Endothelial cell of umbilical vein (primary cell): ENCODE measurements at regions not wholly inside any gene's neighbourhood (a gene's known extent, or its start where the extent isn't known, plus 50 kb on each side); places are given as distances from the start of the nearest gene placed in this dataset.

Experiments
- BruUV-seq: library from RNA; stranded (reverse); fragments of 400-500 nt; replicated peaks from 2 replicates; lab custom pipeline; 2021; lab: Mats Ljungman, UMichigan
- CTCF ChIA-PET: fragments of 300-600, 350-600 bp; sonication (Branson Sonifier 250); formaldehyde crosslinking; loops from one replicate; lab custom pipeline; 2021; ENCODE audit warnings: antibody characterized with exemption, inconsistent platforms; lab: Charles Lee
- POLR2A ChIA-PET: fragments of 300-600, 350-600 bp; sonication (Branson Sonifier 250); formaldehyde crosslinking; loops from one replicate; lab custom pipeline; 2021; ENCODE audit warnings: antibody characterized with exemption, inconsistent platforms; lab: Charles Lee
- DNase-seq: peaks from one replicate; pipeline ENCODE4 v3.0.0-alpha.2; 2011; ENCODE audit warnings: low read depth, low spot score
- FAIRE-seq: peaks from 2 replicates; lab custom pipeline; 2011; peaks lifted over from hg19 to GRCh38; lab: Jason Lieb, UNC
- H2AFZ ChIP-seq: 2 replicates; pipeline ENCODE4 v1.6.0; 2012; ENCODE audit warnings: low read depth, low read length, control low read depth, inconsistent platforms
- H3K27ac ChIP-seq: 2 replicates; pipeline ENCODE4 v1.5.1; 2011; ENCODE audit warnings: low read depth, mild to moderate bottlenecking, control low read depth, low read length, moderate library complexity; ENCODE audit not compliant: insufficient read depth
- H3K27me3 ChIP-seq, 2 experiments: 2 replicates each; pipeline versions ENCODE4 v1.6.0 to v1.6.1; 2011; ENCODE audit warnings: low read length in 2 of 2, mixed read lengths in 1 of 2; ENCODE audit not compliant: control insufficient read depth in 2 of 2, insufficient read depth in 2 of 2
- H3K36me3 ChIP-seq, 2 experiments: 2 replicates in 1 of 2; 3 replicates in 1 of 2; pipeline ENCODE4 v1.5.1; 2011; ENCODE audit warnings: low read length in 2 of 2, mild to moderate bottlenecking in 1 of 2, moderate library complexity in 1 of 2; ENCODE audit not compliant: control insufficient read depth in 2 of 2, insufficient read depth in 2 of 2; ENCODE audit errors: extremely low read depth in 1 of 2
- H3K4me1 ChIP-seq: 3 replicates; pipeline ENCODE4 v1.5.1; 2011; ENCODE audit warnings: mild to moderate bottlenecking, low read length; ENCODE audit not compliant: control insufficient read depth, insufficient read depth; ENCODE audit errors: extremely low read depth
- H3K4me2 ChIP-seq: 2 replicates; pipeline ENCODE4 v1.6.1; 2011; ENCODE audit warnings: low read length, control low read depth, mixed read lengths; ENCODE audit not compliant: insufficient read depth
- H3K4me3 ChIP-seq, 3 experiments: fragments of 200-600 bp in 1 of 3; sonication (generic), shearing (Covaris generic) in 1 of 3; replicated peaks in 1 of 3; 2 replicates each; pipeline ENCODE4 v1.5.1; 2011 to 2016; ENCODE audit warnings: control low read depth in 3 of 3, low read length in 3 of 3, mild to moderate bottlenecking in 2 of 3, inconsistent platforms in 1 of 3, low read depth in 1 of 3, moderate library complexity in 1 of 3; ENCODE audit not compliant: insufficient read depth in 1 of 3
- H3K79me2 ChIP-seq: 2 replicates; pipeline ENCODE4 v1.6.0; 2012; ENCODE audit warnings: low read length, inconsistent platforms; ENCODE audit not compliant: control insufficient read depth, insufficient read depth
- H3K9ac ChIP-seq: replicated peaks from 2 replicates; pipeline ENCODE3; 2011; ENCODE audit warnings: low read length, control low read depth; ENCODE audit not compliant: insufficient read depth; ENCODE audit errors: extremely low read depth
- H3K9me1 ChIP-seq: replicated peaks from 3 replicates; pipeline ENCODE4 v1.6.0; 2011; ENCODE audit warnings: mild to moderate bottlenecking, low read length; ENCODE audit not compliant: control insufficient read depth, insufficient read depth; ENCODE audit errors: extremely low read depth
- H3K9me3 ChIP-seq: replicated peaks from 2 replicates; pipeline ENCODE4 v1.5.1; 2012; ENCODE audit warnings: low read length, inconsistent platforms; ENCODE audit not compliant: control insufficient read depth, insufficient read depth
- H4K20me1 ChIP-seq: replicated peaks from 2 replicates; pipeline ENCODE3; 2011; ENCODE audit warnings: mild to moderate bottlenecking, low read length; ENCODE audit not compliant: control insufficient read depth, insufficient read depth; ENCODE audit errors: extremely low read depth
- CTCF ChIP-seq, 2 donors: IDR thresholded peaks; 1 replicate in 1 of 2; 2 replicates in 1 of 2; pipeline ENCODE4 v1.5.1; 2011; ENCODE audit warnings: low read length in 2 of 2, mild to moderate bottlenecking in 2 of 2, moderate library complexity in 2 of 2, control low read depth in 1 of 2, inconsistent platforms in 1 of 2, low read depth in 1 of 2; ENCODE audit not compliant: insufficient read depth in 1 of 2; ENCODE audit errors: extremely low read depth in 1 of 2
- EZH2 ChIP-seq: IDR thresholded peaks from 2 replicates; pipeline ENCODE4 v1.6.1; 2012; ENCODE audit warnings: borderline replicate concordance, low read depth, mild to moderate bottlenecking, moderate library complexity, low read length, inconsistent platforms; ENCODE audit not compliant: severe bottlenecking
- FOS ChIP-seq: IDR thresholded peaks from 2 replicates; pipeline ENCODE4 v1.6.1; 2011; ENCODE audit warnings: mild to moderate bottlenecking, low read length, moderate library complexity, borderline replicate concordance; ENCODE audit not compliant: insufficient read depth
- GATA2 ChIP-seq: IDR thresholded peaks from 2 replicates; pipeline ENCODE4 v1.7.0; 2011; ENCODE audit warnings: low read depth, mild to moderate bottlenecking, moderate library complexity, mixed read lengths, low read length; ENCODE audit not compliant: insufficient read length, insufficient read depth
- JUN ChIP-seq: IDR thresholded peaks from 2 replicates; pipeline ENCODE4 v1.6.1; 2011; ENCODE audit warnings: borderline replicate concordance, low read depth; ENCODE audit not compliant: insufficient read length, insufficient read depth
- MAX ChIP-seq: IDR thresholded peaks from 2 replicates; pipeline ENCODE4 v1.6.1; 2011; ENCODE audit not compliant: insufficient read depth, insufficient read length
- MYC ChIP-seq: IDR thresholded peaks from one replicate; pipeline ENCODE4 v1.6.1; 2011; ENCODE audit warnings: mild to moderate bottlenecking, low read depth, low read length
- POLR2A ChIP-seq: IDR thresholded peaks from 2 replicates; pipeline ENCODE4 v1.6.1; 2012; ENCODE audit warnings: low read depth, mild to moderate bottlenecking, control low read depth, low read length
- POLR2AphosphoS5 ChIP-seq: IDR thresholded peaks from 2 replicates; pipeline ENCODE4 v1.6.1; 2012; ENCODE audit warnings: low read depth, mild to moderate bottlenecking, control low read depth, low read length, moderate library complexity; ENCODE audit not compliant: insufficient read depth
- dilution Hi-C: fragments of 300-500 bp; cut with MboI; formaldehyde crosslinking; loops from one replicate; pipeline ENCODE4 v1.15.0; 2019; ENCODE audit warnings: low sequenced_read_pairs; ENCODE audit not compliant: extremely low pct_ligation_motif_present
- intact Hi-C: fragments of 100-400 bp; cut with micrococcal nuclease; formaldehyde crosslinking; loops from one replicate; pipeline ENCODE4 v1.10.0; 2022

GRCh38 chr5:133741818-133742355 is 129.5 kb upstream of the FSTL4 start:
- ChIA-PET POLR2A (no interaction called here), CTCF (interaction anchor here (1.1 to 1.3 kb wide), 3 partner anchors 11 to 318 kb away, joined by 3 to 4 read pairs (median 4); no protein-coding TSS in a partner anchor)
- BruUV-seq, result no TSS peak
- TF ChIP-seq EZH2 (no peak), JUN (no peak), CTCF (IDR thresholded peaks at IDR 0.05; ENCODE audit: extremely low read depth in 1 of 2, insufficient read depth in 1 of 2, low read depth in 1 of 2, low read length in 2 of 2) (no peak), GATA2 (no peak), FOS (no peak), MAX (no peak), POLR2AphosphoS5 (no peak), POLR2A (no peak), MYC (no peak)
- Histone ChIP-seq H4K20me1 (no peaks in the 10 kb centered on the region), H3K9me1 (no peaks in the 10 kb centered on the region), H3K36me3 (no peaks in the 10 kb centered on the region), H3K4me2 (no peak overlapping the region), H3K27ac (no peak overlapping the region), H2AFZ (no peak overlapping the region), H3K27me3 (no peaks in the 10 kb centered on the region), H3K4me1 (peaks cover 3% of the 10 kb centered on the region), H3K9me3 (no peaks in the 10 kb centered on the region), H3K4me3 (no peak overlapping the region), H3K79me2 (no peaks in the 10 kb centered on the region), H3K9ac (no peak overlapping the region)
- DNase-seq (no peak), FAIRE-seq (no peak)
- intact Hi-C loops, result no loop called here
- dilution Hi-C loops, result no loop called here
